HG03064 (cell line): ENCODE measurements at regions not wholly inside any gene's neighbourhood (a gene's known extent, or its start where the extent isn't known, plus 50 kb on each side); places are given as distances from the start of the nearest gene placed in this dataset.

Source experiments
- ATAC-seq: cut with Tn5 transposase; IDR thresholded peaks from one replicate; pipeline ENCODE4 v1.9.1; 2021; ENCODE audit warnings: low read depth; ENCODE audit not compliant: unreplicated experiment

DNA sequence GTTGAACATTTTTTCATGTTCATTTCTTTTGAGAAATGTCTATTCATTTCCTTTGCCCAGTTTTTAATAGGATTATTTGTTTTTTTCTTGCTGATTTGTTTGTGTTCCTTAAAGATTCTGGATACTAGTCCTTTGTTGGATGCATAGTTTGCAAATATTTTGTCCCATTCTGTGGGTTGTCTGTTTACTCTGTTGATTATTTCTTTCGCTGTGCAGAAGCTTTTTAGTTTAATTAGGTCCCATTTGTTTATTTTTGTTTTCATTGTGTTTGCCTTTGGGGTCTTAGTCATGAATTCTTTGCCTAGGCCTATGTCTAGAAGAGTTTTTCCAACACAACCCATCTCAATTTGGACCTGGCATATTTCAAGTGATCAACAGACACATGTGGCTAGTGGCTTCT, 116.1 kb upstream of the GALNT2 start:
- no peak for ATAC-seq

DNA sequence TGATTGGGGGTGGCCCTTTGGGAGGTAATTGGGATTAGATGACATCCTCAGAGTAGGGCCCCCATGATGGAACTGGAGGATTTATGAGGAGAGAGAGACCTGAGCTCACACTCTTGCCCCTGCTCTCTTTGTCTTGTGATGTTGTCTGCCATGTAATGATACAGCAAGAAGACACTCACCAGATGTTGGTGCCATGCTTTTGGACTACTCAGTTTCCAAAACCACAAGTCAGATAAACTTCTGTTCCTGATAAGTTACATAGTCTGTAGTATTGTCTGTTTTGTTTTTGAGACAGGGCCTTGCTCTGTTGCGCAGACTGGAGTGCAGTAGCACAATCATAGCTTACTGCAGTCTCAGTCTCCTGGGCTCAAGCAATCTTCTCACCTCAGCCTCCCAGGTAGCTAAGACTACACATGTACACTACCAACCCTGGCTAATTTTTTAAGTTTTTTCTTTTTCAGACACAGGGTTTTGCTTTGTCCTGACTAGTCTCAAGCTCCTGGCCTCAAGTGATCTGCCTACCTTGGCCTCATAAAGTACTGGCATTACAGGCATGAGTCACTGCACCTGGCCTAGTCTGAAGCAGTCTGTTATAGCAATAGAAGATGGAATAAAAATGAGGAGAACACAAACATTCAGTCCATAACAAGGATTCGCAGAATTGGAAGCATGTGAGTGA, 115.0 kb upstream of the GALNT2 start:
- no peak for ATAC-seq

DNA sequence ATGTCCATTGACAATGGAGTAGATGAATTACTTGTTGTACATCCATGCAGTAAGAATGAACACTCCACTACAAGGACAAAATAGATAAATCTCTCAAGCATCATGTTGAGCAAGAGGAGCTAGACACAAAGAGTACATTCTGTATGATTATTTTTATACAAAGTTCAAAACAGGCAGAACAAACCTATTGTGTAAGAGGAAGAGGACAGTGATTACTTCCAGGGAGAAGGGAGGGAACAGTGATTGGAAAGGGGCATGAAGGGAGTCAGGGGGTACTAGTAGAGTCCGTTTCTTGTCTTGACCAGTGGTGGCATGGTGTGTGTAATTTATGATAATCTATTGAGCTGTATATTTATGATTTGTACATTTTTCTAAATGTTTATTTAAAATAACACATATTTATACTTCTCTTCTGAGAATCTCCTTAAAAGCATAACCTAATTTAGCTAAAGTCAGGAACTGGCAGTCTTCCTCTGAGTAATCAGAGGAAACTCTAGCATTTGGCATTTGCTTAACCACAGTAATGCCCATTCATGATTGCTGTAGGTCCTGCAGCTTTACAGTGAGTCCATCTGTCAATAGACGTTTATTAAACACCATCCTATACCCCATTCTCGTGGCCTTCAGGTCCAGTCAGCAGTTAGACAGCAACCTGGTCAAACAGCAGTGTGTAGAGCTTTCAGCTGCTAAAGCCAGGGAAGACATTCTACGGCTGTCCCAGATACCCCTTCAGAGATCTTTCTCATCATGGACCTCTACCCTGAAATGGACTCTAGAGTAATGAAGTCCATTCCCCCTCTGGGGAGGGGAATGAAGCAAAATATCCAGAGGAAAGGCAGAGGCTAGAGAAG, 114.1 kb upstream of the GALNT2 start:
- no peak for ATAC-seq

GRCh38 chr1:229953736-229954326, 113.2 kb upstream of the GALNT2 start:
- no peak for ATAC-seq

GRCh38 chr1:229964281-229964680, 102.8 kb upstream of the GALNT2 start:
- no peak for ATAC-seq

DNA sequence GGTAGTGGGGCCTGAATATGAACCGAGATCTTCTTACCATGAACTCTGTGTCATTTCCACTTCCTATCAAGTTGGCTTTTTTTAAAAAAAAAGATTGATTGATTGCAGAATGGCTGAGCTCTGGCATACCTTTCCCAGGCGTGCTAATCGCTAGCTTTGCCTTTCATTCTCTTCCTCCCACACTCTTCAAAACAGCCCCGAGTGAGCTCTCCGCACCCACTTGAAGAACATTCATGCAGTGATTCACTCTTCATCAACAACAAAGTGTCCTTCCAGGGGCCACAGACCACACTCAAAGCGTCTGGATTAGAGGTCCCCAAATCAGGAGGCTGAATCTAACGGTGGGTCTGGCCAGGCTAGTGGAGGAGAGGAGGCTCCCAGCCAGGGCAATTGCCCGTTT, 96.3 kb upstream of the GALNT2 start:
- no peak for ATAC-seq

DNA sequence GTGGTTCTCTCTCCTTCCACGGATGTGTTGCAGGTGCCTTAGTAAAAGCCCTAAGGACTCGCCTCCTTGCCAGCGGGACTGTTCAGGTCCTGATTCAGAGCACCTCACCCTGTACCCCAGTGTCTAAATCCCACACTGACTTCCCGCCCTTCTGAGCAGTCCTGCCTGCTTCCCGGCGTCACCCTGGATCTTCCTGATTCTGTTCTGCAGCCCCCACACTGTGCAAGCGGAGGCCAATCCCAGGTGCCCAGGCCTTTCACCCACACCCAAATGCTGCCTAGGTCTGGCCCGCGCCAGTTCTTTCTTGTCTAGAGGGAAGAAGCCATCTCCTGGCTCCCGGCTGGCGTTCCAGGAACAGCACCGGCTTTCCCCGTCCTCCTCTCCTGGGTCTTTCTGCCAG, 95.9 kb upstream of the GALNT2 start:
- no peak for ATAC-seq

DNA sequence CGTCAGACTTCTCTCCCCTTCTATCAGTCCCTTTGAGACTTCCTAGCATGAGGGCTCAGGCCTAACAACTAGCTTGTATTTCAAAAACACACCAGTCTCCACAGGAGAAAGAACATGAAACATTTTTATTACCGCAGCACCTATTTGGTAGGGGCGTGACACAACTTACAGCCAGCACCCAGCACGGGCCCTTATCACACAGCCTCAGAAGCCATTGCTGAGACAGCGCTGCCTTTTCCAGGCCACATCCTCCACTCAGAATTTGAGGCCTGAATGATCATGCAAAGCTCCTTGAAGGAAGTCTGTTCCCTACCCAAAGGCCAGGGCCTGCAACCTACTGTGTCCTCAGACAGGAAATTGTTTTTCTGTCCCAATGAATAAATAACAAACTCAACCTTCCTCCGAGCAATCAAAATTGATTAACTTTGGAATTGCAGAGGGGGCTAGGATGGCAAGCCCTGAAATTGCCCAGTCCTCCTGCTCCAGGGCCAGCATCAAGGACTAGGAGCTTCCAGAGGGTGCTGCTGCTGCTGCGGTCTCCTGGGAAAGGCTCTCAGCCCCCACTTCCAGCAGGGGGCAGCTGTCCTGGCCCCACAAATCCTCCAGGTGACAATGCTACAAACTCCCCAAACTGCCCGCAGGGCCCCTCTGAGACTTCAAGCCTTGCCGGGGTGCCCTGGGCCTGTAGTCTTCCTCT, 94.3 kb upstream of the GALNT2 start:
- no peak for ATAC-seq

- no peak for ATAC-seq
Measured at GRCh38 chr1:229973297-229973612, 93.8 kb upstream of the GALNT2 start.

DNA sequence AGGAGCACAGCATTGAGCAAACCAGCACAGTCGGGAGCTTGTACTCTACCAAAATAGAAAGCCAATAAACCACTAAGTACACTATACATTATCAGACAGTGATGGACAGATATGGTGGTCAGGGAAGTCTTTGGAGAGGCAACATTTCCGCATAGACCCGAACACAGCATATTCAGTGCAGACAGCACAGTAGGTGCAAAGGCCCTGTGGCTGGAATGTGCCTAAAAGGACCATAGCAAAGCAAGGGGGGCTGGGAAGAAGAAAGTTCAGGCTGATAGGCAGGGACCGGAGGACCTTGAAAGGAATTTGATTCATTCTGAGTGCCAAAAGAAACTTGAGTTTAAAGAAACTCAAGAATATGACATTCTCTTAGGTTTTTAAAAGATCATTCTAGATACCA, 92.0 kb upstream of the GALNT2 start:
- no peak for ATAC-seq

DNA sequence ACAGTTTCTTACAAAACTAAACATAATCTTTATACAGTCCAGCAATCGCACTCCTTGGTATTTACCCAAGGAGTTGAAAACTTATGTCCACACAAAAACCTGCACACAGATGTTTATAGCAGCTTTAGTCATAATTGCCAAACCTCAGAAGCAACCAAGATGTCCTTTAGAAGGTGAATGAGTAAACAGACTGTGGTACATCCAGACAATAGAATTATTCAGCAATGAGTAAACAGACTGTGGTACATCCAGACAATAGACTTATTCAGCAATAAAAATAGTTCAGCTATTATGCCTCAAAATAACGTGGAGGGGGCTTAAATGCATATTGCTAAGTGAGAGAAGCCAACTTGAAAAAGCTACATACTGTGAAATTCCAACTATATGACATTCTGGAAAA, 87.0 kb upstream of the GALNT2 start:
- ATAC-seq: no peak

DNA sequence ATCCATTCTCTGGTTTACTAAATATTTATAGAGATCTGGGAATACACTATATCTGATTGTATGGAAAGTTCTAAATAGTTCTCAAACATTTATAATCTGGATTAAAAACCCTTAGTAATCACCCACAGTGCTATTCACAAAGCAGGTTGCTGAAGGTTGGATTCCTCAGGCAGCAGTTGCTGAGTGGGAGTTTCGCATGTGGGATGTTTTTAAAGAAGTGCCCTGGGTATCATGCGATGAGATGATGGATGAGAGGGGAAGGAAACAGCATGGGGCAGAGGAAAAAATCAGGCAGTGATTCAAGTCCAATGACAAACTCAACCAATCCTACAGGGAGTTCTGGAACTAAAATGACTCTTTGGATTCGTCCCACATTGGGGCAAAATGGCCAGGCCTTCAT, 85.3 kb upstream of the GALNT2 start:
- ATAC-seq: no peak

DNA sequence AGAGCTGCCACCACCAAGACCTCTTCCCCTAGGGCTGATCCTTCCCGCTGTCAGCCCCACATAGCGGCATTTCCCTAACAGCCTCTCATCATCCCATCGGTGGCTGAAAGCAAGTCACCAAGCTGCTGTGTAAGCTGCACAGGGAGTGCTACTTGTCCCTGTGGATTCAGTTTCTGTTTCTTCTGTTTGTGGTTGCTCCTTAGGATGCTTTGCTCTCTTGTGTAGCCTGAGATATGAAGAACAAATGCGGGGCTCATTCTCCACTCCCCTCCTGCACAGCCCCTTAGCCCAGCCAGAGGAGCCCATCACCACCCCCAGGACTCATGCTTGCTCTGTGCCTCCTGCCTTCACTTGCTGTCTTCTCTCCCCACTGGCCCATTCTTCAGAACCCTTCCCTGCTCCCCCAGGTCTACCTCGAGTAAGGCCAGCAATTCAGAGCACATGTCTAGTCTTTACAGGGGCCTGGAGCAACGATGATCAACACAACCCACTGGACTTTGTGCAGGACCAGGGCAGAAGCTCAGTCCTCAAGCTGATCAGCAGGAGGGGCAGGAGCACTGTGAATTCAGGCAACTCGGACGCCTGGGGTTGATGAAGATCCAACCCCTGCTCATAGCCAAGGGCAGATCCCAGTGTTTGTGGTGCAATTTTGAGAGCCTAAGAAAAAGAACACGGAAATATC, 82.6 kb upstream of the GALNT2 start:
- no peak for ATAC-seq

DNA sequence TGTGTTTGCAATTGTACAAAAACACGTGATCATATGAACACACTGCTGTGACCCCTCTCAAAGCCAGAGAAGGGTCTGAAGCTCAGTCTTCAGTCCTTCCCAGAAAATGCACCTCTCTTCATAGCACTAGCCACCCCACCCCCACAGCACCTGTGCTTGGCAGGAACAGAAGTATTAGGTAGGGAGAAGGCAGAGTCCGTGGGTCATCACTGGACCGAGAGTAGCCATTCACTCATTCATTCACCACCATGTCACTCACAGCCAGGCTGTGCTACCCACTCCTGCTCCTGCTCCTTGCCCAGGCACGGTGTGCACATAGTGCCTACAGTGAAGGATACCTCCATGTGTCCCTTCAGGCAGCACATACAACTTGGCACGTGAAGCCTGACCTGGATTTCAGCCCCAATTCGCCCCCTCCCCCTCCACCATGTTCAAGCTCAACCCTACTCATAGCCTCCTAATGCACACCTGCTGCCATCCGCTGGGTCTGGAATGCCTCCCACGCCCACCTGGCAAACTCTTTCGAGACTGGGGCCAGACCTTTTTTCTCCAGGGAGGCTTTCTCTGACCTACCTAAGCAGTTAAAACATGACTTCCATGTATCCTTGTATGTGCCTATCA, 81.9 kb upstream of the GALNT2 start:
- ATAC-seq: no peak

DNA sequence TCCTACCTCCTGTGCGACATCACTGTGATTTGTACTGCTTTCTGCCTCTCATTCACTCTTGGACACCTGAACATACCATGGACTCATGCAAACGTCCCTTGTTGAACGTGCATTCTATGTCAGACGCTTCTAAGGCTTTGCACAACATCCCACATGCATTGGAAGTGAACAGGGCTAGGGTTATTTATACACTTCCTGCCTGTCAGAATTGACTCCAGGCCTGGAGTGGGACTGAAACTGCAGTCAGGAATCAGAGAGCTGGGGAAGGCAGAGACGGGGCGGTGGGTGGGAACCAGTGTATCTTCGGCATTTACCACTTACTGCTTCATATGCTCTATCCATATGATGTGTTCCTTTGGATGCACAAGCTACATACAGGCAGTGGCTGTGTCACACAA, 81.4 kb upstream of the GALNT2 start:
- no peak for ATAC-seq

DNA sequence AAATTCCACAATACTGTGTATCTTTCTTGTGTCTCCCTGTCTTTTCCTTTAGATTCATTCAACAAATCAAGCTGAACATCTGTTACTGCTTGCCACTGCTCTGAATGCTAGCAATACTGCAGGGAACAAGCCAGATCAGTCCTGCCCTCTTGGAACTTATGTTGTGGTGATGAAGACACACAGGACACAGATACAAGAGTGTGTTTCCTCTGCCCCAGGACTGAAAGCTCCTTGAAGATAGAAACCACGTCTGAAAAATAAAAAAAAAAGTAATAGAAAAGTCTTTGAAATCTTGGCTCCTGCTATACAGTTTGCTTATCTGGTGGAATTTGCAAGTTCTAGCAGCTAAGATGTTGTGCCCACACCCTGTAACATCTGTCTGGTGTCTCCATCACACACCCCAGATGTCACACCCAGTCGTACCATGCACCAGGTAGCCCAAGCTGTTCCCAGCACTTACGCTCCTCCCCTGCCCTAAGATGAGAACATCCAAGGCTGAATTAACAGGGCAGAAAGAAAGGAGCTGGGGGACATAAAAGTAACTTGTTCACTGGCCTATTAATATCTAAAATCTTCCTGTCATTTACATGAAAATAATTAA, 80.2 kb upstream of the GALNT2 start:
- ATAC-seq: no peak

GRCh38 chr1:229987953-229988352, 79.1 kb upstream of the GALNT2 start:
- no peak for ATAC-seq

GRCh38 chr1:229988534-229988933, 78.5 kb upstream of the GALNT2 start:
- no peak for ATAC-seq

DNA sequence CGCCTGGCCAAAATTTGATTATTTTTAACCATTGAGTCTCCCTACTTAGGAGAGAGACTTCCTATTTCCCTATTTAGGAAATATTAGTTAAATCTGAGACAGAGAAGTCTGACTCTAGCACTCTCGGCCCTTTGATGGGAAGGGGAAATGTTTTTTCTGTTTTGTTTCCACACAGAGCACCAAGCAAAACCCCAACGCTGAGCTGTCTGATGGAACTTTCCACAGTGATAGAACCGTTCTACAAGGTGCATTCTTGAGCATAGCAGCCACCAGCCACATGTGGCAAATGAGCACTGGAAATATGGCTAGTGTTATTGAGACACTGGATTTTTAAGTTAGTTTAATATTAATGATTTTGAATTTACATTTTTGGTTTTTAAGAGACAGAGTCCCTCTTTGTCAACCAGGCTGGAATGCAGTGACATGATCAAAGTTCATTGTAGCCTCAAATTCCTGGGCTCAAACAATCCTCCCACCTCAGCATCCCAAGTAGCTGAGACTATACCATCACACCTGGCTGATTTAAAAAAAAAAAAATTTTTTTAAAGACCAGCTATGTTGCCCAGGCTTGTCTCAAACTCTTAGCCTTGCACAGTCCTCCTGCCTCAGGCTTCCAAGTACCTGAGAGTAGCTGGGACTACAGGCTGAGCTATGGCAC, 77.3 kb upstream of the GALNT2 start:
- no peak for ATAC-seq
